ENCODE measurements at regions not wholly inside any gene's neighbourhood (a gene's known extent, or its start where the extent isn't known, plus 50 kb on each side); places are given as distances from the start of the nearest gene placed in this dataset.
A peak's percentile ranks its signal among the peaks of the same experiment; 100 is the strongest.
"Not testable (repeated sequence)": the region's sequence is repeated elsewhere in the genome, so short reads cannot be mapped to it uniquely, and the experiment has no call there.

- Histone ChIP-seq H3K9ac (ENCODE audit: low read depth, low read length) (peak overlapping the region; percentile 62; the same call in 1 of the 2 replicates), H3K36me3 (ENCODE audit: control insufficient read depth, insufficient read depth, low read length) (peaks cover 7% of the 10 kb centered on the region; the same call in 1 of the 2 replicates), H3K4me3 (ENCODE audit: low read depth, low read length) (peak overlapping the region; percentile 21; the same call in 1 of the 2 replicates), H3K4me1 (ENCODE audit: control insufficient read depth, insufficient read depth, low read length) (peaks cover 42% of the 10 kb centered on the region), H3K9me3 (ENCODE audit: control insufficient read depth, insufficient read depth, low read length) (no peaks in the 10 kb centered on the region), H3K27me3 (ENCODE audit: control insufficient read depth, insufficient read depth, low read length) (no peaks in the 10 kb centered on the region), H3K27ac (ENCODE audit: low read depth, low read length) (peak overlapping the region; percentile 98)
Measured at GRCh38 chr4:112747036-112747435, 110.1 kb downstream of the LARP7 start.

- Histone ChIP-seq H3K9ac (ENCODE audit: low read depth, low read length) (no peak overlapping the region; the same call in 1 of the 2 replicates), H3K27ac (ENCODE audit: low read depth, low read length) (peak overlapping the region; percentile 98), H3K36me3 (ENCODE audit: control insufficient read depth, insufficient read depth, low read length) (peaks cover 14% of the 10 kb centered on the region)
Measured at GRCh38 chr4:112748352-112748878, 111.5 kb downstream of the LARP7 start.

DNA sequence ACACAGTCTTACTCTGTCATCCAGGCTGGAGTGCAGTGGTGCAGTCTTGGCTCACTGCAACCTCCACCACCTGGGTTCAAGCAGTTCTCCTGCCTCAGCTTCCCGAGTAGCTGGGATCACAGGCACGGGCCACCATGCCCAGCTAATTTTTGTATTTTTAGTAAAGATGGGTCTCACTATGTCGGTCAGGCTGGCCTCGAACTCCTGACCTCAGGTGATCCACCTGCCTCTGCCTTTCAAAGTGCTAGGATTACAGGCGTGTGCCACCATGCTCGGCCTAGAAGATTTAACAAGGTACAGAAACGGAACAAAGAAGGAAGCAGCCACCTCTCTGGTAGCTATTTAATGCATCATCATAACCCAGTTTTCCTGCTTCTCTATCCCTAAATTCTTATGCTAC is 113.8 kb downstream of the LARP7 start:
- peak overlapping the region; percentile 4; the same call in 1 of the 2 replicates for H3K9ac ChIP-seq (ENCODE audit: low read depth, low read length)
- peaks cover 44% of the 10 kb centered on the region for H3K4me1 ChIP-seq (ENCODE audit: control insufficient read depth, insufficient read depth, low read length)
- H3K36me3 ChIP-seq (ENCODE audit: control insufficient read depth, insufficient read depth, low read length), result peaks cover 15% of the 10 kb centered on the region
- not testable (repeated sequence) for H3K4me3 ChIP-seq (ENCODE audit: low read depth, low read length); H3K9me3 ChIP-seq (ENCODE audit: control insufficient read depth, insufficient read depth, low read length); H3K27me3 ChIP-seq (ENCODE audit: control insufficient read depth, insufficient read depth, low read length)
- H3K27ac ChIP-seq (ENCODE audit: low read depth, low read length), result peak overlapping the region; percentile 95

More at GRCh38 chr4:112748352-112748878, 111.5 kb downstream of the LARP7 start:
- Histone ChIP-seq H3K4me1 (ENCODE audit: control insufficient read depth, insufficient read depth, low read length) (peaks cover 45% of the 10 kb centered on the region), H3K4me3 (ENCODE audit: low read depth, low read length) (no peak overlapping the region), H3K9me3 (ENCODE audit: control insufficient read depth, insufficient read depth, low read length) (no peaks in the 10 kb centered on the region), H3K27me3 (ENCODE audit: control insufficient read depth, insufficient read depth, low read length) (no peaks in the 10 kb centered on the region)

DNA sequence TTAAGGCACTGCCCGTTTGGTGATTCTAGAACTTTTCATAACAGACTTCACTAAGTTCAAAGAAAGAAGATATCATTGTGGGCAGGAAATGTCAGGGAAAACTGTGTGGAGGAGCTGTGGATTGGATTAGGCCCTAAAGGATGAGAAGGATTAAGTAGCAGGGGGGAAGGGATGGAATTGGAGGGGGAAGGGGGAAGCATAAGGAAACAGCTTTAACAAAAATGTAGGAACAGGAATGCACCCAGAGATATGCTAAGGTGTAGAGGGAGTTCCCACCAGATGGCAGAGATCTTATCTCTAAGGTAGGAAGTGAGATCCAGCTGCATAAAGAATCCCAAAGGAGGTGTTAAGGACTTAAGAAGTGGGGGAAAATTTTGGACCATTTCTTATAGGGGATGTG is 114.5 kb downstream of the LARP7 start:
- no peaks in the 10 kb centered on the region for H3K9me3 ChIP-seq (ENCODE audit: control insufficient read depth, insufficient read depth, low read length)
- peak overlapping the region; percentile 6; the same call in 1 of the 2 replicates for H3K9ac ChIP-seq (ENCODE audit: low read depth, low read length)
- peaks cover 15% of the 10 kb centered on the region for H3K36me3 ChIP-seq (ENCODE audit: control insufficient read depth, insufficient read depth, low read length)
- H3K27me3 ChIP-seq (ENCODE audit: control insufficient read depth, insufficient read depth, low read length), result no peaks in the 10 kb centered on the region
- no peak overlapping the region for H3K4me3 ChIP-seq (ENCODE audit: low read depth, low read length)
- peaks cover 37% of the 10 kb centered on the region for H3K4me1 ChIP-seq (ENCODE audit: control insufficient read depth, insufficient read depth, low read length)
- H3K27ac ChIP-seq (ENCODE audit: low read depth, low read length), result peak overlapping the region; percentile 95

DNA sequence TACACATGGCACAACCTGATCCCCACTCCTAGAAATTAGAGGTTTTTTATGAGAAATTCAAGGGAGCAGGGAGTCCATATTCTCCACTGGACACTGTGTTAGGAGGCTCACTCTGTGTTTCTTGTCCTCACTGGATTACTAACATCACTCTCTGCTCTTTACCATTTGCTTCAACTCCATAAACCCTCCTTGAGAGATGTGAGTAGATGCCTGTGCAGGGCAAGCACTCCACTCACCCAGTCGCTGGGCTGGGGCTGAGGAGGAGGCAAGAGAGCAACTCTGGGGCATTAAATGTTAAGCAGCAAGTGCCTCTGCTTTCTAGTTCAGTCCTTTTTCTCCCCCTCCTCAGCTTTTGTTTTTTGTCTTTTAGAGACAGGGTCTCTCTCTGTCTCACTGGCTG is 115.1 kb downstream of the LARP7 start:
- H3K27ac ChIP-seq (ENCODE audit: low read depth, low read length), result peak overlapping the region; percentile 95
- peak overlapping the region; percentile 6; the same call in 1 of the 2 replicates for H3K9ac ChIP-seq (ENCODE audit: low read depth, low read length)
- peaks cover 15% of the 10 kb centered on the region for H3K36me3 ChIP-seq (ENCODE audit: control insufficient read depth, insufficient read depth, low read length)
- no peaks in the 10 kb centered on the region for H3K27me3 ChIP-seq (ENCODE audit: control insufficient read depth, insufficient read depth, low read length)
- H3K4me3 ChIP-seq (ENCODE audit: low read depth, low read length), result no peak overlapping the region
- peaks cover 33% of the 10 kb centered on the region for H3K4me1 ChIP-seq (ENCODE audit: control insufficient read depth, insufficient read depth, low read length)
- H3K9me3 ChIP-seq (ENCODE audit: control insufficient read depth, insufficient read depth, low read length), result no peaks in the 10 kb centered on the region

DNA sequence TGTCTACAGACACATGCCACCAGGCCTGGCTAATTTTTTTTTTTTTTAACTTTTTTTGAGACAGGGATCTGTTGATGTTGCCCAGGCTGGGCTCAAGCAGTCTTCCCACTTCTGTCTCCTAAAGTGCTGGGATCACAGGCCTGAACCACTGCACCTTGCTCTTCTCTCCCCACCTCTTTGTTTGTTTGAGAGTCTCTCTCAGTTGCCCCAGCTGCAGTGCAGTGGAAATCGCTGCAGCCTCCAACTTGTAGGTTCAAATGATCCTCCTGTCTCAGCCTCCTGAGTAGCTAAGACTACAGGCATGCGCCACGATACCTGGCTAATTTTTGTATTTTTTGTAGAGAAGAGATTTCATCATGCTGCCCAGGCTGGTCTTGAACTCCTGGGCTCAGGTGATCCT is 115.6 kb downstream of the LARP7 start:
- Histone ChIP-seq H3K36me3 (ENCODE audit: control insufficient read depth, insufficient read depth, low read length) (peaks cover 15% of the 10 kb centered on the region), H3K9ac (ENCODE audit: low read depth, low read length) (no peak overlapping the region), H3K27ac (ENCODE audit: low read depth, low read length) (peak overlapping the region; percentile 95), H3K27me3 (ENCODE audit: control insufficient read depth, insufficient read depth, low read length) (no peaks in the 10 kb centered on the region), H3K4me1 (ENCODE audit: control insufficient read depth, insufficient read depth, low read length) (peaks cover 28% of the 10 kb centered on the region), H3K9me3 (ENCODE audit: control insufficient read depth, insufficient read depth, low read length) (no peaks in the 10 kb centered on the region), H3K4me3 (ENCODE audit: low read depth, low read length) (no peak overlapping the region)

GRCh38 chr4:112753333-112753732 is 116.4 kb downstream of the LARP7 start:
- Histone ChIP-seq H3K4me1 (ENCODE audit: control insufficient read depth, insufficient read depth, low read length) (peaks cover 20% of the 10 kb centered on the region), H3K36me3 (ENCODE audit: control insufficient read depth, insufficient read depth, low read length) (peaks cover 15% of the 10 kb centered on the region), H3K27ac (ENCODE audit: low read depth, low read length) (no peak overlapping the region), H3K4me3 (ENCODE audit: low read depth, low read length) (no peak overlapping the region), H3K27me3 (ENCODE audit: control insufficient read depth, insufficient read depth, low read length) (no peaks in the 10 kb centered on the region), H3K9ac (ENCODE audit: low read depth, low read length) (no peak overlapping the region), H3K9me3 (ENCODE audit: control insufficient read depth, insufficient read depth, low read length) (no peaks in the 10 kb centered on the region)

GRCh38 chr4:112759313-112759712 is 122.4 kb downstream of the LARP7 start:
- 0 out of 2 replicates have a peak overlapping the region, but pooled peaks have one; percentile 1 for H3K4me3 ChIP-seq (ENCODE audit: low read depth, low read length)
- H3K9ac ChIP-seq (ENCODE audit: low read depth, low read length), result peak overlapping the region; percentile 38; the same call in 1 of the 2 replicates
- H3K27me3 ChIP-seq (ENCODE audit: control insufficient read depth, insufficient read depth, low read length), result no peaks in the 10 kb centered on the region
- H3K9me3 ChIP-seq (ENCODE audit: control insufficient read depth, insufficient read depth, low read length), result no peaks in the 10 kb centered on the region
- H3K36me3 ChIP-seq (ENCODE audit: control insufficient read depth, insufficient read depth, low read length), result no peaks in the 10 kb centered on the region
- peak overlapping the region; percentile 97 for H3K27ac ChIP-seq (ENCODE audit: low read depth, low read length)
- peaks cover 26% of the 10 kb centered on the region for H3K4me1 ChIP-seq (ENCODE audit: control insufficient read depth, insufficient read depth, low read length)

DNA sequence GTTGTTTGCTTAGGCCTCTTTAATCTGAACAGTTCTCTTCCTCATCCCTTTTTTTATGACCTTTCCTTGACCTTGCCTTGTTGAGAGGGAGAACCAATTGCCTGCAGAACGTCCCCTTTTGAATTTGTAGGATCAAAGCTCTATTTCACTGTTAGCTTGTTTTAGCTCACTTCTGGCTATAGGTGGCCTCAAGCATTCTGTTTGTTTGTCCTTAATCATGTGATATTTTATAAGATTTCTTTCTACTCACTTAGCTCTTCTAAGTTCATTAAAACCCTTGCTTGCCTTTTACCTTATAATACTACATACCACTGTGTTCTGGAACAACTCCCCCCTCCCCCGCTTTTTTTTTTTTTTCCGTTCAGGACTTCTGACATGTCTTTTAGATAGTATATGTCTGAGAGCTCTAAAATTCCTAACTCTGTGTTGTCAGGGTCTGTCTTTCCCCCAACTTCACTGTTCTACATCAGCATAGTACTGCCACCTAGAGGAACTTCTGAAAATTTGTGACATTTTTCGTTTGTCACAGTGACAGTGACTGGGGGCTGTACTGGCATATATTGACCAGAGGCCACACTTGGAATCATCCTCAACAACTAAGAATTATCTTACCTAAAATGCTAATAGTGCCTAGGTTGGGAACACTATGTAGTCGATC is 128.5 kb downstream of the LARP7 start:
- Histone ChIP-seq H3K4me1 (ENCODE audit: control insufficient read depth, insufficient read depth, low read length) (peaks cover 23% of the 10 kb centered on the region), H3K36me3 (ENCODE audit: control insufficient read depth, insufficient read depth, low read length) (no peaks in the 10 kb centered on the region), H3K4me3 (ENCODE audit: low read depth, low read length) (peak overlapping the region; percentile 15; the same call in 1 of the 2 replicates), H3K9ac (ENCODE audit: low read depth, low read length) (no peak overlapping the region), H3K27ac (ENCODE audit: low read depth, low read length) (peak overlapping the region; percentile 69), H3K27me3 (ENCODE audit: control insufficient read depth, insufficient read depth, low read length) (no peaks in the 10 kb centered on the region), H3K9me3 (ENCODE audit: control insufficient read depth, insufficient read depth, low read length) (no peaks in the 10 kb centered on the region)

DNA sequence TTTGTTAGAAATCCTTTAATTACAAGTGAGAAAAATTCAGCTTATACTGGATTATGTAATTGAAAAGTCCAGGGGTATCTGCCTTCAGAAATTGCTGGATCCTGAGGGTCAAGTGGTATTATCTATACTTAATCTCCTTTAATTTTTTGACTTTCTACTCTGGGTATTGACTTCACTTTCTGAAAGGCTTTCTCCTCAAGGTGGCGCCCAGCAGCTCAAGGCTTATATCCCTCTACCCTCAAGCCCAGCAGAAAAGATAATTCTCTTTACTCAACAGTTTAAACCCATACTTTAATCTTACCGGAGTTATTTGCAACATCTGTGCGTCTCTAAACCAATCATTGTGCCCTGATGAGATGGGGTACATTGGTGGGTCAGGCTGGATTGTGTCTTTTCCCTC is 129.5 kb downstream of the LARP7 start:
- Histone ChIP-seq H3K9ac (ENCODE audit: low read depth, low read length) (no peak overlapping the region), H3K4me3 (ENCODE audit: low read depth, low read length) (no peak overlapping the region), H3K27me3 (ENCODE audit: control insufficient read depth, insufficient read depth, low read length) (no peaks in the 10 kb centered on the region), H3K9me3 (ENCODE audit: control insufficient read depth, insufficient read depth, low read length) (no peaks in the 10 kb centered on the region), H3K36me3 (ENCODE audit: control insufficient read depth, insufficient read depth, low read length) (no peaks in the 10 kb centered on the region), H3K27ac (ENCODE audit: low read depth, low read length) (peak overlapping the region; percentile 27), H3K4me1 (ENCODE audit: control insufficient read depth, insufficient read depth, low read length) (peaks cover 23% of the 10 kb centered on the region)

- H3K27ac ChIP-seq (ENCODE audit: low read depth, low read length), result no peak overlapping the region
- H3K9ac ChIP-seq (ENCODE audit: low read depth, low read length), result no peak overlapping the region
- no peak overlapping the region for H3K4me3 ChIP-seq (ENCODE audit: low read depth, low read length)
- no peaks in the 10 kb centered on the region for H3K36me3 ChIP-seq (ENCODE audit: control insufficient read depth, insufficient read depth, low read length)
- H3K4me1 ChIP-seq (ENCODE audit: control insufficient read depth, insufficient read depth, low read length), result peaks cover 16% of the 10 kb centered on the region
- no peaks in the 10 kb centered on the region for H3K9me3 ChIP-seq (ENCODE audit: control insufficient read depth, insufficient read depth, low read length)
- H3K27me3 ChIP-seq (ENCODE audit: control insufficient read depth, insufficient read depth, low read length), result no peaks in the 10 kb centered on the region
Measured at GRCh38 chr4:112767386-112767785, 130.4 kb downstream of the LARP7 start.
